ENCODE measurements at regions not wholly inside any gene's neighbourhood (a gene's known extent, or its start where the extent isn't known, plus 50 kb on each side); places are given as distances from the start of the nearest gene placed in this dataset.

DNA sequence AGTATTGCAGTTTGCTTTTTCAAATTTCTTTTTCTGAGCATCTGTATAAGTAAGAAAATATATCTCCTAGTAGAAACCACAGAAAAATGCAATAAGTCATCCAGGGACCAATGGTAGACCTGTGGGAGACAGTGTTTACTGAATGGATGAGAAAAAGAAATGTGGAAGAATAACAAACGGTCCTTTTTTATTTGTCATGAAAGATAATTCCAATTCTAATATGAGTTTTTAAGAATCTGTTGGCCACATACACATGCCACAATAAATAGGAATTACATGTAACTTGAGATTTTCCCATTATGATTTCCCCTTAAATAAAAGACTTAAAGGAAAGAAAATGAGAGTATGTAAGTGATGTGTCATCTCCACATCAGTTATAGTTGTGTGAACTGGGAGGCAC is 107.7 kb upstream of the RAB27B start:
- no peak for TF ChIP-seq EZH2 (IDR thresholded peaks at IDR 0.05; ENCODE audit: low read length, missing control alignments)
- TF ChIP-seq, protein P1, sequence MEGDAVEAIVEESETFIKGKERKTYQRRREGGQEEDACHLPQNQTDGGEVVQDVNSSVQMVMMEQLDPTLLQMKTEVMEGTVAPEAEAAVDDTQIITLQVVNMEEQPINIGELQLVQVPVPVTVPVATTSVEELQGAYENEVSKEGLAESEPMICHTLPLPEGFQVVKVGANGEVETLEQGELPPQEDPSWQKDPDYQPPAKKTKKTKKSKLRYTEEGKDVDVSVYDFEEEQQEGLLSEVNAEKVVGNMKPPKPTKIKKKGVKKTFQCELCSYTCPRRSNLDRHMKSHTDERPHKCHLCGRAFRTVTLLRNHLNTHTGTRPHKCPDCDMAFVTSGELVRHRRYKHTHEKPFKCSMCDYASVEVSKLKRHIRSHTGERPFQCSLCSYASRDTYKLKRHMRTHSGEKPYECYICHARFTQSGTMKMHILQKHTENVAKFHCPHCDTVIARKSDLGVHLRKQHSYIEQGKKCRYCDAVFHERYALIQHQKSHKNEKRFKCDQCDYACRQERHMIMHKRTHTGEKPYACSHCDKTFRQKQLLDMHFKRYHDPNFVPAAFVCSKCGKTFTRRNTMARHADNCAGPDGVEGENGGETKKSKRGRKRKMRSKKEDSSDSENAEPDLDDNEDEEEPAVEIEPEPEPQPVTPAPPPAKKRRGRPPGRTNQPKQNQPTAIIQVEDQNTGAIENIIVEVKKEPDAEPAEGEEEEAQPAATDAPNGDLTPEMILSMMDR (conservative IDR thresholded peaks at IDR 0.05 in 1 of 2, IDR thresholded peaks at IDR 0.05 in 1 of 2; ENCODE audit: low read depth in 1 of 2, low read length in 2 of 2), result no peak
- H3K27ac ChIP-seq (ENCODE audit: insufficient read depth, low read length), result no peak overlapping the region
- H3K36me3 ChIP-seq (ENCODE audit: control insufficient read depth, insufficient read depth, low read length), result no peaks in the 10 kb centered on the region
- no peak overlapping the region for H2AFZ ChIP-seq (ENCODE audit: low read length)
- H3K79me2 ChIP-seq (ENCODE audit: control insufficient read depth, insufficient read depth, low read length), result no peaks in the 10 kb centered on the region
- H3K4me3 ChIP-seq (replicated peaks in 1 of 4; ENCODE audit: control extremely low read depth in 1 of 4, insufficient read depth in 1 of 4, low read depth in 3 of 4, low read length in 4 of 4), result no peak overlapping the region
- no peaks in the 10 kb centered on the region for H3K27me3 ChIP-seq (ENCODE audit: control insufficient read depth, insufficient read depth, low read length)
- H3K4me1 ChIP-seq (ENCODE audit: control insufficient read depth, extremely low read depth, insufficient read depth, low read length), result no peaks in the 10 kb centered on the region
- H4K20me1 ChIP-seq (ENCODE audit: control insufficient read depth, extremely low read depth, insufficient read depth, low read length), result no peaks in the 10 kb centered on the region
- H3K9ac ChIP-seq (ENCODE audit: insufficient read depth, low read length), result no peak overlapping the region
- H3K4me2 ChIP-seq (ENCODE audit: extremely low read depth, insufficient read depth, low read length), result no peak overlapping the region
- DNase-seq (ENCODE audit: low read depth in 2 of 2), result peak in 1 of 2 donors; percentile 38
- H3K9me3 ChIP-seq (ENCODE audit: control insufficient read depth, insufficient read depth, low read depth, low read length), result no peaks in the 10 kb centered on the region

DNA sequence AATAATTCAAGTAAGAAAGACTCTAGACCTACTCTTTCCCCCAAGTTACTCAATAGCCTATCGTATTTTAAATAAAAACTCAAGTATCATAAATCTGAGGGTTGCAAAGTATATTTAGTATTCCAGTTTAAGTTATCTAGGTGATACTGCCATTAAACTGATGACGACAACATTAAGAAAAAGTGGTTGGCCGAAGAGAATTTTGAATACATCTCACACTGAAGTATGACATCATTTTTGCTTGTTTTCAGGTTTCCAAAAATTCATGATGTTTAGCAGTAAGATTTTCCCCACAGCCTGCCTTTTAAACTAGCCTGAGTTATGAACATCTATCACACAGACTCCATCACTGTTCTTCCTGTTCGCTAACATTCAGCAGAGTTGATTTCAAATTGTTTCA is 102.1 kb upstream of the RAB27B start:
- Histone ChIP-seq H3K4me2 (ENCODE audit: extremely low read depth, insufficient read depth, low read length) (no peak overlapping the region), H3K27me3 (ENCODE audit: control insufficient read depth, insufficient read depth, low read length) (no peaks in the 10 kb centered on the region)

DNA sequence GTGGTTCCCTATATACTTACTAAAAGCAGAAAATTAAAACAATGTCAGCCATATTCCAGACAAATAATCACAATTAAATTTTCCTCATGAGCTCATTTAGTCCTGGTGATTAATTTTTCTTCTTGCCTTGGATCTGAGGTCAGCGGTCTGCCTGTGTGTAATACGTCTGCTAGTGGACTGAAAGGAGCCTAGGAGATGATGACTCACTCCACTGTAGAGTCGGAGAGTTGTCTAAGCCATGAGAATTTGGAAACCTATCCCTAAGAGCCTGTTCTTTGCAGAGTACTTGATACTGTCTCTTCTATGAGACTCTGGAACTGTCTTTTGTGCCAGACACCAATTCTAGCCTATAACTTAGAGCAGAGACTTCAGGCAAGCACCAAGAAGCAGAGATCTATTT is 94.2 kb upstream of the RAB27B start:
- peak overlapping the region; percentile 4 for H3K4me2 ChIP-seq (ENCODE audit: extremely low read depth, insufficient read depth, low read length)
- no peaks in the 10 kb centered on the region for H4K20me1 ChIP-seq (ENCODE audit: control insufficient read depth, extremely low read depth, insufficient read depth, low read length)
- no peaks in the 10 kb centered on the region for H3K27me3 ChIP-seq (ENCODE audit: control insufficient read depth, insufficient read depth, low read length)
- H3K4me3 ChIP-seq (replicated peaks in 1 of 4; ENCODE audit: control extremely low read depth in 1 of 4, insufficient read depth in 1 of 4, low read depth in 3 of 4, low read length in 4 of 4), result no peak overlapping the region
- no peaks in the 10 kb centered on the region for H3K79me2 ChIP-seq (ENCODE audit: control insufficient read depth, insufficient read depth, low read length)
- H3K36me3 ChIP-seq (ENCODE audit: control insufficient read depth, insufficient read depth, low read length), result no peaks in the 10 kb centered on the region
- no peaks in the 10 kb centered on the region for H3K9me3 ChIP-seq (ENCODE audit: control insufficient read depth, insufficient read depth, low read depth, low read length)
- no peak overlapping the region for H3K9ac ChIP-seq (ENCODE audit: insufficient read depth, low read length)
- DNase-seq (ENCODE audit: low read depth in 2 of 2), result peak; percentile 94 to 98
- TF ChIP-seq EZH2 (IDR thresholded peaks at IDR 0.05; ENCODE audit: low read length, missing control alignments), result no peak
- TF ChIP-seq, protein P1 (conservative IDR thresholded peaks at IDR 0.05 in 1 of 2, IDR thresholded peaks at IDR 0.05 in 1 of 2; ENCODE audit: low read depth in 1 of 2, low read length in 2 of 2), result no peak
- H2AFZ ChIP-seq (ENCODE audit: low read length), result no peak overlapping the region
- H3K27ac ChIP-seq (ENCODE audit: insufficient read depth, low read length), result no peak overlapping the region
- H3K4me1 ChIP-seq (ENCODE audit: control insufficient read depth, extremely low read depth, insufficient read depth, low read length), result no peaks in the 10 kb centered on the region

More for the DNA sequence above, 102.1 kb upstream of the RAB27B start:
- no peaks in the 10 kb centered on the region for H3K36me3 ChIP-seq (ENCODE audit: control insufficient read depth, insufficient read depth, low read length)
- H2AFZ ChIP-seq (ENCODE audit: low read length), result no peak overlapping the region
- DNase-seq (ENCODE audit: low read depth in 2 of 2), result no peak
- H3K9me3 ChIP-seq (ENCODE audit: control insufficient read depth, insufficient read depth, low read depth, low read length), result no peaks in the 10 kb centered on the region
- no peak overlapping the region for H3K4me3 ChIP-seq (replicated peaks in 1 of 4; ENCODE audit: control extremely low read depth in 1 of 4, insufficient read depth in 1 of 4, low read depth in 3 of 4, low read length in 4 of 4)
- H3K9ac ChIP-seq (ENCODE audit: insufficient read depth, low read length), result no peak overlapping the region
- H3K4me1 ChIP-seq (ENCODE audit: control insufficient read depth, extremely low read depth, insufficient read depth, low read length), result no peaks in the 10 kb centered on the region
- H3K27ac ChIP-seq (ENCODE audit: insufficient read depth, low read length), result no peak overlapping the region
- H3K79me2 ChIP-seq (ENCODE audit: control insufficient read depth, insufficient read depth, low read length), result no peaks in the 10 kb centered on the region
- H4K20me1 ChIP-seq (ENCODE audit: control insufficient read depth, extremely low read depth, insufficient read depth, low read length), result no peaks in the 10 kb centered on the region
- TF ChIP-seq, protein P1 (conservative IDR thresholded peaks at IDR 0.05 in 1 of 2, IDR thresholded peaks at IDR 0.05 in 1 of 2; ENCODE audit: low read depth in 1 of 2, low read length in 2 of 2), result no peak
- no peak for TF ChIP-seq EZH2 (IDR thresholded peaks at IDR 0.05; ENCODE audit: low read length, missing control alignments)

Data from fibroblast of lung (primary cell).